ENCODE measurements at regions not wholly inside any gene's neighbourhood (a gene's known extent, or its start where the extent isn't known, plus 50 kb on each side); places are given as distances from the start of the nearest gene placed in this dataset.

DNA sequence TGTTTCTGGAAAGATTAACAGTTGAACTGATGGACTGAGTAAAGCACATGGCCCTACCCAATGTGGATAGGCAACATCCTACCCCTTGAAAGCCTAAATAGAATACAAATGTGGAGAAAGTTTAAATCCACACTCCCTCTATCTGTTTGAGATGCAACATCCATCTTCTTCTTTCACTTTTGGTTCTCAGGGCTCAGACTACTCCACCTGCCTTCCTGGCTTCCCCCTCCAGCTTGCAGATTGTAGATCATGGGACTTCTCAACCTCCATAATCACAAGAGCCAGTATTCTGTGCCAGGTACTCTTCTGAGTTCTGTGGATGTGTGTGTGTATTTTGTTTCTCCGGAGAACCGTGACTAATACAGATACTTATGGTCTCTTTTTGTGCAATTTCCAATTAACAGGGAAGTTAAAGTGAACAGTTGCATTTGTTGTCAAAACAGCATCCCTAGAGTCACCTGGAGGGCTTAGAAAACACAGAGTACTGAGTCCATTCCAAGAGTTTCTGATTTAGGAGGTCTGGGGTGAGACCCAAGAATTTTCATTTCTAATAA lies 590.3 kb upstream of the MIR17HG start:
- Histone ChIP-seq H3K4ac (ENCODE audit: low read depth, low read length) (no peak overlapping the region), H2AFZ (ENCODE audit: insufficient read depth, low read length, poor library complexity) (no peak overlapping the region), H3K79me1 (ENCODE audit: low read length) (no peaks in the 10 kb centered on the region), H3K14ac (ENCODE audit: low read length) (no peak overlapping the region), H2BK120ac (ENCODE audit: insufficient read depth, low read length, poor library complexity) (no peak overlapping the region), H3K36me3 (ENCODE audit: control insufficient read depth in 1 of 2, insufficient read depth in 2 of 2, low read length in 2 of 2) (no peaks in the 10 kb centered on the region), H3K4me1 (ENCODE audit: control insufficient read depth in 1 of 2, insufficient read depth in 2 of 2, low read length in 2 of 2) (no peaks in the 10 kb centered on the region), H4K8ac (ENCODE audit: low read depth, low read length) (no peak overlapping the region), H3K9me3 (ENCODE audit: insufficient read depth, low read depth, low read length) (no peaks in the 10 kb centered on the region), H4K91ac (ENCODE audit: low read depth, low read length) (no peak overlapping the region), H2AK5ac (ENCODE audit: low read length) (no peak overlapping the region), H3K4me3 (ENCODE audit: low read depth, low read length) (no peak overlapping the region), H2BK12ac (ENCODE audit: low read length) (no peak overlapping the region), H4K12ac (ENCODE audit: low read depth, low read length) (no peak overlapping the region), H3K27ac (ENCODE audit: low read depth, low read length) (no peak overlapping the region), H3K9ac (ENCODE audit: low read length) (no peak overlapping the region), H3K4me2 (ENCODE audit: low read length) (no peak overlapping the region), H3K23ac (ENCODE audit: low read length) (no peak overlapping the region), H3K27me3 (ENCODE audit: insufficient read depth, low read length) (no peaks in the 10 kb centered on the region), H3K18ac (ENCODE audit: low read length) (no peak overlapping the region), H3K79me2 (ENCODE audit: control insufficient read depth, insufficient read depth, low read length, poor library complexity) (no peaks in the 10 kb centered on the region), H2BK5ac (ENCODE audit: low read depth, low read length, poor library complexity) (no peak overlapping the region)
- no CpG with 5 or more reads among the region's 2 CpGs for WGBS (ENCODE audit: extremely low coverage, insufficient coverage, insufficient read length)
- no peak for DNase-seq

DNA sequence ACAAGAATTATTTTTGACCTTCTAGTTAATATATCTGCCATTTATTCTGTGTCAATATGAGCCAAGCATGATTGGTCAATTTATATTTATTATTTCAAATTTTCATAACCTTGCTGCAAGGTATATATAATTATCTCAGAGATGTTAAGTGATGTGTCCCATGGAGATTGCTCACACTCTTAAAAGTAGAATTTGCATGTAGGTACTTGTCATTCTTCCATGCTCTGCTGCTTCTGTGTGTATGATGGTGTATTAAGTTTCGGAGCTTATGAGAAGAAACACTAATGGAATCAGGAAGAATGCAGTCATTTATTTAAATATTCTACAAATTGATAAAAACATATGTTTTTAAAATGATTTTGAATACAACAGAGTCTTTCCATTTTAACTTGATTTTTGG lies 586.8 kb upstream of the MIR17HG start:
- no peak overlapping the region for H2AFZ ChIP-seq (ENCODE audit: insufficient read depth, low read length, poor library complexity)
- no peak overlapping the region for H3K18ac ChIP-seq (ENCODE audit: low read length)
- H2BK12ac ChIP-seq (ENCODE audit: low read length), result no peak overlapping the region
- no peaks in the 10 kb centered on the region for H3K9me3 ChIP-seq (ENCODE audit: insufficient read depth, low read depth, low read length)
- H3K36me3 ChIP-seq (ENCODE audit: control insufficient read depth in 1 of 2, insufficient read depth in 2 of 2, low read length in 2 of 2), result no peaks in the 10 kb centered on the region
- WGBS (ENCODE audit: extremely low coverage, insufficient coverage, insufficient read length), result no CpG with 5 or more reads among the region's 1 CpG
- no peak overlapping the region for H3K4ac ChIP-seq (ENCODE audit: low read depth, low read length)
- H3K79me1 ChIP-seq (ENCODE audit: low read length), result no peaks in the 10 kb centered on the region
- no peak overlapping the region for H3K27ac ChIP-seq (ENCODE audit: low read depth, low read length)
- no peak overlapping the region for H3K4me3 ChIP-seq (ENCODE audit: low read depth, low read length)
- no peak overlapping the region for H4K8ac ChIP-seq (ENCODE audit: low read depth, low read length)
- H3K14ac ChIP-seq (ENCODE audit: low read length), result no peak overlapping the region
- H2AK5ac ChIP-seq (ENCODE audit: low read length), result no peak overlapping the region
- no peak for DNase-seq
- no peak overlapping the region for H3K4me2 ChIP-seq (ENCODE audit: low read length)
- H3K4me1 ChIP-seq (ENCODE audit: control insufficient read depth in 1 of 2, insufficient read depth in 2 of 2, low read length in 2 of 2), result no peaks in the 10 kb centered on the region
- H4K12ac ChIP-seq (ENCODE audit: low read depth, low read length), result no peak overlapping the region
- H4K91ac ChIP-seq (ENCODE audit: low read depth, low read length), result no peak overlapping the region
- no peak overlapping the region for H2BK5ac ChIP-seq (ENCODE audit: low read depth, low read length, poor library complexity)
- H3K27me3 ChIP-seq (ENCODE audit: insufficient read depth, low read length), result no peaks in the 10 kb centered on the region
- no peak overlapping the region for H3K23ac ChIP-seq (ENCODE audit: low read length)
- H2BK120ac ChIP-seq (ENCODE audit: insufficient read depth, low read length, poor library complexity), result no peak overlapping the region
- H3K9ac ChIP-seq (ENCODE audit: low read length), result no peak overlapping the region
- no peaks in the 10 kb centered on the region for H3K79me2 ChIP-seq (ENCODE audit: control insufficient read depth, insufficient read depth, low read length, poor library complexity)

DNA sequence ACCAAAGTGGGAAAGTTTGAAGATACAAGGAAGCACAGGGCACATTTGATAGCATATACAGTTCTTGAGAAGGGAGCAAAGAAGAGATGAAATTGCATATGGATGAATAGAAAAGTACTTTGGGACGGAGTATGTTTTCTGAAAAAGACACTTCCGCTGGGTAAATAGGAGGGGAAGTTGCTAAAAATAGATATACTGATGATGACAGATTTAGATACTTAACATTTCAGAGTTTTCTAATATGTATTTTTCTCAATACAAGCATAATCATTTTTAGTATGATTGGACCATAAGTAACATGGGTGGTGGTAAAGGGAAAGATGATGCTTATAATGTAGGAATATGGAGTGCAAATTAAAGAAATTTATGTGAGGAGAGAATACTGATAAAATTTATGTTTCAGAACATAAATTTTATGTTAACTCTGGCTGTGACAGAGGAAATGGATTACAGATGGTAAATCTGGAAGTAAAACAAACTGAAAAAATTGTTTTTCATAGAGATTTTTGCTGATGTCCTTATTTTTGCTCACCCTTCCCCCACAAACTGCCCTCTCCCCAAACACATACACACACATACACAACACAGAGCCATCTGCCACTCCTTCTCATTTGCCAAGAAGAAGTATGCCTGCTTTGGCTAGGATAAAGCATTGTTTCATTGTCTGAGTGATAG lies 583.9 kb upstream of the MIR17HG start:
- no peak overlapping the region for H3K9ac ChIP-seq (ENCODE audit: low read length)
- no peak overlapping the region for H3K4ac ChIP-seq (ENCODE audit: low read depth, low read length)
- H2AFZ ChIP-seq (ENCODE audit: insufficient read depth, low read length, poor library complexity), result no peak overlapping the region
- H3K18ac ChIP-seq (ENCODE audit: low read length), result no peak overlapping the region
- no CpG with 5 or more reads among the region's 2 CpGs for WGBS (ENCODE audit: extremely low coverage, insufficient coverage, insufficient read length)
- H4K12ac ChIP-seq (ENCODE audit: low read depth, low read length), result no peak overlapping the region
- no peaks in the 10 kb centered on the region for H3K79me2 ChIP-seq (ENCODE audit: control insufficient read depth, insufficient read depth, low read length, poor library complexity)
- no peak overlapping the region for H2BK12ac ChIP-seq (ENCODE audit: low read length)
- no peak for DNase-seq
- H4K91ac ChIP-seq (ENCODE audit: low read depth, low read length), result no peak overlapping the region
- no peak overlapping the region for H2BK5ac ChIP-seq (ENCODE audit: low read depth, low read length, poor library complexity)
- H2AK5ac ChIP-seq (ENCODE audit: low read length), result no peak overlapping the region
- H3K4me1 ChIP-seq (ENCODE audit: control insufficient read depth in 1 of 2, insufficient read depth in 2 of 2, low read length in 2 of 2), result no peaks in the 10 kb centered on the region
- no peak overlapping the region for H3K4me2 ChIP-seq (ENCODE audit: low read length)
- H3K9me3 ChIP-seq (ENCODE audit: insufficient read depth, low read depth, low read length), result no peaks in the 10 kb centered on the region
- no peaks in the 10 kb centered on the region for H3K79me1 ChIP-seq (ENCODE audit: low read length)
- no peak overlapping the region for H4K8ac ChIP-seq (ENCODE audit: low read depth, low read length)
- no peak overlapping the region for H3K23ac ChIP-seq (ENCODE audit: low read length)
- H3K14ac ChIP-seq (ENCODE audit: low read length), result no peak overlapping the region
- H3K4me3 ChIP-seq (ENCODE audit: low read depth, low read length), result no peak overlapping the region
- H3K36me3 ChIP-seq (ENCODE audit: control insufficient read depth in 1 of 2, insufficient read depth in 2 of 2, low read length in 2 of 2), result no peaks in the 10 kb centered on the region
- H3K27me3 ChIP-seq (ENCODE audit: insufficient read depth, low read length), result no peaks in the 10 kb centered on the region
- no peak overlapping the region for H3K27ac ChIP-seq (ENCODE audit: low read depth, low read length)
- no peak overlapping the region for H2BK120ac ChIP-seq (ENCODE audit: insufficient read depth, low read length, poor library complexity)

DNA sequence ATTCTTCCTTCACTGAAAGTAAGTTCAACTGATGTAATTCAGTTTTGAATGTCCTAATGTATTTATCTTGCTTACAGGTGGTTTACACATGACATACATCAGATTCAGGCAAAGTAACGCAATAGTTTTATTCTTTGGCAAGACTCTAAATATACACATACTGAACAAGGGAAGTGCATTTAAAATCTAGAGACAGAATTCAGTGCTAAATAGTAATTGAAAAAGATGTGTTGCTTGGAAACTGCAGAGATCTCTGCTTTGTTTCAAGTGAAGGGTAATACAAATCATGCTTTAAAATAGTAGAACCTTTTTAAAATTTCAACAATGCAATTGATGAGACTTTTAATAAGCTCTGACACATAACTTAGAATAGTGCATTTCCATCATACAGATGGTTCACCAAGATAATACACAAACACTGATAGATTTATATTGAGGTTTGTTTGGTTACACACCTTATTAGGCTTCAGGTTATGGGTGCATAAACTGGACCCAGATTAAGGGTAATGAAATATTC lies 581.0 kb upstream of the MIR17HG start:
- H3K4ac ChIP-seq (ENCODE audit: low read depth, low read length), result no peak overlapping the region
- no peaks in the 10 kb centered on the region for H3K9me3 ChIP-seq (ENCODE audit: insufficient read depth, low read depth, low read length)
- H3K14ac ChIP-seq (ENCODE audit: low read length), result no peak overlapping the region
- no CpG with 5 or more reads among the region's 1 CpG for whole genome bisulfite sequencing (ENCODE audit: extremely low coverage, insufficient coverage, insufficient read length)
- H3K79me2 ChIP-seq (ENCODE audit: control insufficient read depth, insufficient read depth, low read length, poor library complexity), result no peaks in the 10 kb centered on the region
- no peaks in the 10 kb centered on the region for H3K36me3 ChIP-seq (ENCODE audit: control insufficient read depth in 1 of 2, insufficient read depth in 2 of 2, low read length in 2 of 2)
- no peak overlapping the region for H4K8ac ChIP-seq (ENCODE audit: low read depth, low read length)
- H3K79me1 ChIP-seq (ENCODE audit: low read length), result no peaks in the 10 kb centered on the region
- H3K27ac ChIP-seq (ENCODE audit: low read depth, low read length), result no peak overlapping the region
- no peak overlapping the region for H2AK5ac ChIP-seq (ENCODE audit: low read length)
- H3K9ac ChIP-seq (ENCODE audit: low read length), result no peak overlapping the region
- H3K27me3 ChIP-seq (ENCODE audit: insufficient read depth, low read length), result no peaks in the 10 kb centered on the region
- H3K4me1 ChIP-seq (ENCODE audit: control insufficient read depth in 1 of 2, insufficient read depth in 2 of 2, low read length in 2 of 2), result no peaks in the 10 kb centered on the region
- H2BK12ac ChIP-seq (ENCODE audit: low read length), result no peak overlapping the region
- no peak overlapping the region for H4K12ac ChIP-seq (ENCODE audit: low read depth, low read length)
- no peak overlapping the region for H3K4me2 ChIP-seq (ENCODE audit: low read length)
- H2BK120ac ChIP-seq (ENCODE audit: insufficient read depth, low read length, poor library complexity), result no peak overlapping the region
- H2BK5ac ChIP-seq (ENCODE audit: low read depth, low read length, poor library complexity), result no peak overlapping the region
- no peak overlapping the region for H3K4me3 ChIP-seq (ENCODE audit: low read depth, low read length)
- H3K18ac ChIP-seq (ENCODE audit: low read length), result no peak overlapping the region
- no peak overlapping the region for H4K91ac ChIP-seq (ENCODE audit: low read depth, low read length)
- no peak for DNase-seq
- H2AFZ ChIP-seq (ENCODE audit: insufficient read depth, low read length, poor library complexity), result no peak overlapping the region
- H3K23ac ChIP-seq (ENCODE audit: low read length), result no peak overlapping the region

Data from trophoblast cell (in vitro differentiated cells and primary cell).